ENCODE measurements at regions not wholly inside any gene's neighbourhood (a gene's known extent, or its start where the extent isn't known, plus 50 kb on each side); places are given as distances from the start of the nearest gene placed in this dataset.
"Not testable (repeated sequence)": the region's sequence is repeated elsewhere in the genome, so short reads cannot be mapped to it uniquely, and the experiment has no call there.

GRCh38 chr1:229862017-229862774 is 204.8 kb upstream of the GALNT2 start:
- Histone ChIP-seq H3K27ac (replicated peaks) (no peak overlapping the region), H3K4me3 (replicated peaks; ENCODE audit: insufficient read depth, low read length) (no peak overlapping the region), H3K27me3 (ENCODE audit: insufficient read depth, poor library complexity, severe bottlenecking) (no peaks in the 10 kb centered on the region)
- no peak for TF ChIP-seq REST (IDR thresholded peaks at IDR 0.05; ENCODE audit: insufficient replicate concordance, low read depth)
- TF ChIP-seq CTCF (IDR thresholded peaks at IDR 0.05; ENCODE audit: insufficient read depth, low read length) = no peak
- TF ChIP-seq SPI1 (IDR thresholded peaks at IDR 0.05; ENCODE audit: borderline replicate concordance, low read depth) = no peak
- no peak for TF ChIP-seq GABPA (IDR thresholded peaks at IDR 0.05; ENCODE audit: low read depth)
- DNase-seq (ENCODE audit: low read depth in 1 of 2, low spot score in 1 of 2) = no peak

GRCh38 chr1:229863651-229864545 is 203.1 kb upstream of the GALNT2 start:
- no peak for DNase-seq (ENCODE audit: low read depth in 1 of 2, low spot score in 1 of 2)
- Histone ChIP-seq H3K4me3 (replicated peaks; ENCODE audit: insufficient read depth, low read length) (no peak overlapping the region), H3K27me3 (ENCODE audit: insufficient read depth, poor library complexity, severe bottlenecking) (no peaks in the 10 kb centered on the region), H3K27ac (replicated peaks) (no peak overlapping the region)
- no peak for TF ChIP-seq CTCF (IDR thresholded peaks at IDR 0.05; ENCODE audit: insufficient read depth, low read length)
- TF ChIP-seq SPI1 (IDR thresholded peaks at IDR 0.05; ENCODE audit: borderline replicate concordance, low read depth) = no peak
- TF ChIP-seq REST (IDR thresholded peaks at IDR 0.05; ENCODE audit: insufficient replicate concordance, low read depth) = no peak
- TF ChIP-seq GABPA (IDR thresholded peaks at IDR 0.05; ENCODE audit: low read depth) = no peak
- no peak for TF ChIP-seq POLR2AphosphoS5 (IDR thresholded peaks at IDR 0.05; ENCODE audit: low read depth)

GRCh38 chr1:229864686-229865230 is 202.3 kb upstream of the GALNT2 start:
- no peak overlapping the region for H3K4me3 ChIP-seq (replicated peaks; ENCODE audit: insufficient read depth, low read length)
- no peak overlapping the region for H3K27ac ChIP-seq (replicated peaks)
- no peak for DNase-seq (ENCODE audit: low read depth in 1 of 2, low spot score in 1 of 2)
- TF ChIP-seq POLR2AphosphoS5 (IDR thresholded peaks at IDR 0.05; ENCODE audit: low read depth) = no peak
- TF ChIP-seq GABPA (IDR thresholded peaks at IDR 0.05; ENCODE audit: low read depth) = no peak
- no peak for TF ChIP-seq CTCF (IDR thresholded peaks at IDR 0.05; ENCODE audit: insufficient read depth, low read length)
- TF ChIP-seq REST (IDR thresholded peaks at IDR 0.05; ENCODE audit: insufficient replicate concordance, low read depth) = no peak
- TF ChIP-seq SPI1 (IDR thresholded peaks at IDR 0.05; ENCODE audit: borderline replicate concordance, low read depth) = no peak
- H3K27me3 ChIP-seq (ENCODE audit: insufficient read depth, poor library complexity, severe bottlenecking) = no peaks in the 10 kb centered on the region

GRCh38 chr1:229865321-229865720 is 201.7 kb upstream of the GALNT2 start:
- H3K4me3 ChIP-seq (replicated peaks; ENCODE audit: insufficient read depth, low read length); H3K27me3 ChIP-seq (ENCODE audit: insufficient read depth, poor library complexity, severe bottlenecking); H3K27ac ChIP-seq (replicated peaks); DNase-seq (ENCODE audit: low read depth in 1 of 2, low spot score in 1 of 2): not testable (repeated sequence)

All from HL-60 (cell line).